Esophagus muscularis mucosa (tissue), 4 donors: ENCODE measurements at regions not wholly inside any gene's neighbourhood (a gene's known extent, or its start where the extent isn't known, plus 50 kb on each side); places are given as distances from the start of the nearest gene placed in this dataset.

Source experiments
- EP300 ChIP-seq: sonication (generic); formaldehyde crosslinking; IDR thresholded peaks from one replicate; pipeline ENCODE4 v1.6.1; 2017; ENCODE audit warnings: antibody characterized with exemption
- POLR2A ChIP-seq: fragments of 450-650 bp; IDR thresholded peaks from one replicate; pipeline ENCODE4 v1.6.1; 2017; ENCODE audit warnings: antibody characterized with exemption, moderate library complexity, mild to moderate bottlenecking, low read depth
- POLR2AphosphoS5 ChIP-seq, 2 donors: sonication (generic); formaldehyde crosslinking; IDR thresholded peaks; one replicate each; pipeline ENCODE4 v1.6.1; 2017; ENCODE audit warnings: antibody characterized with exemption in 2 of 2
- TF ChIP-seq, protein P1 (sequence below), 3 experiments: fragments of 200-600 bp in 2 of 3; fragments of 450-650 bp in 1 of 3; sonication (generic) in 2 of 3; IDR thresholded peaks; one replicate each; pipeline ENCODE4 v1.5.1; 2017 to 2019; ENCODE audit warnings: antibody characterized with exemption in 3 of 3, mild to moderate bottlenecking in 2 of 3, moderate library complexity in 1 of 3

- TF ChIP-seq POLR2A: no peak
- TF ChIP-seq, protein P1, sequence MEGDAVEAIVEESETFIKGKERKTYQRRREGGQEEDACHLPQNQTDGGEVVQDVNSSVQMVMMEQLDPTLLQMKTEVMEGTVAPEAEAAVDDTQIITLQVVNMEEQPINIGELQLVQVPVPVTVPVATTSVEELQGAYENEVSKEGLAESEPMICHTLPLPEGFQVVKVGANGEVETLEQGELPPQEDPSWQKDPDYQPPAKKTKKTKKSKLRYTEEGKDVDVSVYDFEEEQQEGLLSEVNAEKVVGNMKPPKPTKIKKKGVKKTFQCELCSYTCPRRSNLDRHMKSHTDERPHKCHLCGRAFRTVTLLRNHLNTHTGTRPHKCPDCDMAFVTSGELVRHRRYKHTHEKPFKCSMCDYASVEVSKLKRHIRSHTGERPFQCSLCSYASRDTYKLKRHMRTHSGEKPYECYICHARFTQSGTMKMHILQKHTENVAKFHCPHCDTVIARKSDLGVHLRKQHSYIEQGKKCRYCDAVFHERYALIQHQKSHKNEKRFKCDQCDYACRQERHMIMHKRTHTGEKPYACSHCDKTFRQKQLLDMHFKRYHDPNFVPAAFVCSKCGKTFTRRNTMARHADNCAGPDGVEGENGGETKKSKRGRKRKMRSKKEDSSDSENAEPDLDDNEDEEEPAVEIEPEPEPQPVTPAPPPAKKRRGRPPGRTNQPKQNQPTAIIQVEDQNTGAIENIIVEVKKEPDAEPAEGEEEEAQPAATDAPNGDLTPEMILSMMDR (IDR thresholded peaks at IDR 0.05): no peak
- TF ChIP-seq POLR2AphosphoS5 (IDR thresholded peaks at IDR 0.05): no peak
- TF ChIP-seq EP300: no peak
Observed at GRCh38 chr6:168128631-168129291, 49.7 kb upstream of the FRMD1 start.
